SIG-M5 (cell line): ENCODE measurements at regions not wholly inside any gene's neighbourhood (a gene's known extent, or its start where the extent isn't known, plus 50 kb on each side); places are given as distances from the start of the nearest gene placed in this dataset.

Experiments used
- DNase-seq: peaks from one replicate; lab custom pipeline; 2025; lab: John Stamatoyannopoulos, UW

GRCh38 chr9:118515947-118516346, 811.7 kb downstream of the TLR4 start:
- no peak for DNase-seq

GRCh38 chr9:118521261-118521660, 817.1 kb downstream of the TLR4 start:
- DNase-seq, result no peak

GRCh38 chr9:118522093-118523028, 818.2 kb downstream of the TLR4 start:
- DNase-seq, result no peak

GRCh38 chr9:118527261-118527660, 823.1 kb downstream of the TLR4 start:
- no peak for DNase-seq

GRCh38 chr9:118529210-118529609, 825.0 kb downstream of the TLR4 start:
- no peak for DNase-seq

GRCh38 chr9:118529624-118530214, 825.5 kb downstream of the TLR4 start:
- no peak for DNase-seq

- DNase-seq, result no peak
Observed at GRCh38 chr9:118532592-118532991, 828.4 kb downstream of the TLR4 start.

- DNase-seq, result no peak
Observed at GRCh38 chr9:118533101-118533500, 828.9 kb downstream of the TLR4 start.

- no peak for DNase-seq
Observed at GRCh38 chr9:118533850-118534249, 829.6 kb downstream of the TLR4 start.

GRCh38 chr9:118536153-118536552, 832.0 kb downstream of the TLR4 start:
- no peak for DNase-seq

GRCh38 chr9:118538959-118539358, 830.3 kb downstream of the BRINP1 start:
- no peak for DNase-seq

GRCh38 chr9:118553465-118553864, 815.8 kb downstream of the BRINP1 start:
- DNase-seq, result no peak

GRCh38 chr9:118554987-118555386, 814.2 kb downstream of the BRINP1 start:
- DNase-seq, result no peak

GRCh38 chr9:118558026-118558425, 811.2 kb downstream of the BRINP1 start:
- DNase-seq, result no peak

GRCh38 chr9:118558891-118559290, 810.3 kb downstream of the BRINP1 start:
- DNase-seq, result no peak

- no peak for DNase-seq
Observed at GRCh38 chr9:118561051-118561450, 808.2 kb downstream of the BRINP1 start.

GRCh38 chr9:118563677-118564076, 805.6 kb downstream of the BRINP1 start:
- no peak for DNase-seq

- no peak for DNase-seq
Observed at GRCh38 chr9:118567861-118568260, 801.4 kb downstream of the BRINP1 start.

- DNase-seq, result no peak
Observed at GRCh38 chr9:118568704-118569103, 800.5 kb downstream of the BRINP1 start.

- no peak for DNase-seq
Observed at GRCh38 chr9:118569148-118569547, 800.1 kb downstream of the BRINP1 start.

- DNase-seq, result no peak
Observed at GRCh38 chr9:118570066-118570465, 799.2 kb downstream of the BRINP1 start.

- DNase-seq, result no peak
Observed at GRCh38 chr9:118575341-118576070, 793.7 kb downstream of the BRINP1 start.

GRCh38 chr9:118577121-118577520, 792.1 kb downstream of the BRINP1 start:
- DNase-seq, result no peak
